ENCODE measurements at regions not wholly inside any gene's neighbourhood (a gene's known extent, or its start where the extent isn't known, plus 50 kb on each side); places are given as distances from the start of the nearest gene placed in this dataset.
A peak's percentile ranks its signal among the peaks of the same experiment; 100 is the strongest.

DNA sequence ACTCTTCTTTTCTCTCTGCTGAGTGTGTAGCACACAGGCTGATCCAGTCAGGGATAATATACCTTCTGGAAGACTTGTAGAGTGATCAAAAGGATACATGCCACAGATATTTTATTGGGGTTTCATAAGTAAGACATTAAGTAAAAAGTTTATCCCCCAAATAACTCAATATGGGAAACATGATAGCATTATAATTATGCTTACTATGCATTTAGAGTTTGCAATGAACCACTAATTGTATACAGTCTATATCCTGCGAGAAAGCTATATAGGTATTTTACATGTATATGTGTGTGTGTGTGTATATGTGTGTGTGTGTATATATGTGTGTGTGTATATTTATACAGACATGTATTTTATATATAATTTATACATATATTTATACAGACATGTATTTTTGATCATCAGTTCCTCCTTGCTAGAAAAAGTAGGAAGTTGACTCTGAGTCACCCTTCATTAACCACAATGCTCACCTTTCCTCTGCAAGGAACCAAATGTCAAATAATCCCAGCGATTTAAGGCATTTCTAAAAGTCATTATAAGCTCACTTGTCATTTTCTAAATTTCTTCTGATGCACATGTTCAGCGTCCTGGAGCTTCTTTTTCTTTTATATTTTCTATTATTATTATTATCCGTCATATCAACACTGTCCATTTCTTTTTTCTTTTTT lies 312.5 kb upstream of the OBI1 start:
- ChIA-PET POLR2A (no interaction called here), CTCF (interaction anchor here (0.9 kb wide), 1 partner anchor 834 kb away, joined by 3 read pairs; no protein-coding TSS in a partner anchor)
- WGBS (ENCODE audit: missing lambda C conversion rate), result 11% methylated on average over 4 of the region's 4 CpGs
- ATAC-seq, result no peak
- Histone ChIP-seq H3K4me3 (no peak overlapping the region), H3K9me3 (no peaks in the 10 kb centered on the region), H3K4me2 (no peak overlapping the region), H3K4me1 (no peaks in the 10 kb centered on the region), H3K27ac (no peak overlapping the region)
- TF ChIP-seq, protein P1, sequence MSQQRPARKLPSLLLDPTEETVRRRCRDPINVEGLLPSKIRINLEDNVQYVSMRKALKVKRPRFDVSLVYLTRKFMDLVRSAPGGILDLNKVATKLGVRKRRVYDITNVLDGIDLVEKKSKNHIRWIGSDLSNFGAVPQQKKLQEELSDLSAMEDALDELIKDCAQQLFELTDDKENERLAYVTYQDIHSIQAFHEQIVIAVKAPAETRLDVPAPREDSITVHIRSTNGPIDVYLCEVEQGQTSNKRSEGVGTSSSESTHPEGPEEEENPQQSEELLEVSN (IDR thresholded peaks at IDR 0.05; ENCODE audit: borderline replicate concordance, low read depth), result no peak
- peak; percentile 56 for TF ChIP-seq MAFK (IDR thresholded peaks at IDR 0.05; ENCODE audit: partially characterized antibody)
- no peak for FAIRE-seq
- no peak for DNase-seq (ENCODE audit: low read depth in 1 of 2, low spot score in 1 of 2)

DNA sequence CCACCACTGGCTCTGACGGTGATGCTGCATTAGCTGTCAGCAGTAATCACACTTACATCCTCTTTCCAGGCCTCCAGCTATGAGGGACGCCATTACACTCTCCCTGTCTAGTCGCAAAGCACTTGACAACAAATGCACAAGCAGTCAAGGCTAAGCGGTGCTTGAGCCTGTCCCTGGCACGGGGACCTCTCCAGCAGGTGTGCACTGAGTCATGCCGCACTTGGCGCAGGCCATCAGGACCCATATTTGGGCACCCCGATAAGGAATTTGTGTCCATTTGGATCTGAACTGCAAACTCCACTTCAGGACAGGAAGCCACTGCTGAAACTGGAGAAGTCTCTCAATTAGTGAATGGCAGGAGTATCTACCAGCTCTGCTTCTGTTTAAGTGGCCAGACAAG lies 301.9 kb upstream of the OBI1 start:
- no peak for TF ChIP-seq HOXA7 (CRISPR knock-in tag; IDR thresholded peaks at IDR 0.05)
- TF ChIP-seq FOXS1 (CRISPR knock-in tag; IDR thresholded peaks at IDR 0.05), result no peak
- no peak for TF ChIP-seq MAZ (IDR thresholded peaks at IDR 0.05; ENCODE audit: borderline replicate concordance, low read depth, low read length)
- TF ChIP-seq POLR2A (IDR thresholded peaks at IDR 0.05; ENCODE audit: low read length), result no peak
- TF ChIP-seq, protein P2, sequence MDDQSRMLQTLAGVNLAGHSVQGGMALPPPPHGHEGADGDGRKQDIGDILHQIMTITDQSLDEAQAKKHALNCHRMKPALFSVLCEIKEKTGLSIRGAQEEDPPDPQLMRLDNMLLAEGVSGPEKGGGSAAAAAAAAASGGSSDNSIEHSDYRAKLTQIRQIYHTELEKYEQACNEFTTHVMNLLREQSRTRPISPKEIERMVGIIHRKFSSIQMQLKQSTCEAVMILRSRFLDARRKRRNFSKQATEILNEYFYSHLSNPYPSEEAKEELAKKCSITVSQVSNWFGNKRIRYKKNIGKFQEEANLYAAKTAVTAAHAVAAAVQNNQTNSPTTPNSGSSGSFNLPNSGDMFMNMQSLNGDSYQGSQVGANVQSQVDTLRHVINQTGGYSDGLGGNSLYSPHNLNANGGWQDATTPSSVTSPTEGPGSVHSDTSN (IDR thresholded peaks at IDR 0.05), result no peak
- TF ChIP-seq PHF8 (IDR thresholded peaks at IDR 0.05; ENCODE audit: borderline replicate concordance, low read depth), result no peak
- TF ChIP-seq RFX5 (IDR thresholded peaks at IDR 0.05), result no peak
- TF ChIP-seq KDM5A (IDR thresholded peaks at IDR 0.05), result no peak
- TF ChIP-seq RAD21 (conservative IDR thresholded peaks at IDR 0.05 in 1 of 2, IDR thresholded peaks at IDR 0.05 in 1 of 2), result no peak
- no peak for TF ChIP-seq HEYL (CRISPR knock-in tag; IDR thresholded peaks at IDR 0.05)
- TF ChIP-seq CHD2 (IDR thresholded peaks at IDR 0.05; ENCODE audit: low read length, partially characterized antibody), result no peak
- no peak for TF ChIP-seq HDAC2 (IDR thresholded peaks at IDR 0.05)
- TF ChIP-seq, protein P3, sequence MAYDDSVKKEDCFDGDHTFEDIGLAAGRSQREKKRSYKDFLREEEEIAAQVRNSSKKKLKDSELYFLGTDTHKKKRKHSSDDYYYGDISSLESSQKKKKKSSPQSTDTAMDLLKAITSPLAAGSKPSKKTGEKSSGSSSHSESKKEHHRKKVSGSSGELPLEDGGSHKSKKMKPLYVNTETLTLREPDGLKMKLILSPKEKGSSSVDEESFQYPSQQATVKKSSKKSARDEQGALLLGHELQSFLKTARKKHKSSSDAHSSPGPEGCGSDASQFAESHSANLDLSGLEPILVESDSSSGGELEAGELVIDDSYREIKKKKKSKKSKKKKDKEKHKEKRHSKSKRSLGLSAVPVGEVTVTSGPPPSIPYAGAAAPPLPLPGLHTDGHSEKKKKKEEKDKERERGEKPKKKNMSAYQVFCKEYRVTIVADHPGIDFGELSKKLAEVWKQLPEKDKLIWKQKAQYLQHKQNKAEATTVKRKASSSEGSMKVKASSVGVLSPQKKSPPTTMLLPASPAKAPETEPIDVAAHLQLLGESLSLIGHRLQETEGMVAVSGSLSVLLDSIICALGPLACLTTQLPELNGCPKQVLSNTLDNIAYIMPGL (CRISPR knock-in tag; IDR thresholded peaks at IDR 0.05; ENCODE audit: borderline replicate concordance), result no peak
- TF ChIP-seq, protein P4, sequence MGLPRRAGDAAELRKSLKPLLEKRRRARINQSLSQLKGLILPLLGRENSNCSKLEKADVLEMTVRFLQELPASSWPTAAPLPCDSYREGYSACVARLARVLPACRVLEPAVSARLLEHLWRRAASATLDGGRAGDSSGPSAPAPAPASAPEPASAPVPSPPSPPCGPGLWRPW (IDR thresholded peaks at IDR 0.05), result no peak
- Histone ChIP-seq H3K4me1 (no peaks in the 10 kb centered on the region), H3K27ac (no peak overlapping the region), H3K9me3 (no peaks in the 10 kb centered on the region), H3K4me2 (no peak overlapping the region), H3K4me3 (no peak overlapping the region)
- CTCF ChIA-PET, result no interaction called here
- DNase-seq (ENCODE audit: low read depth in 1 of 2, low spot score in 1 of 2), result no peak
- POLR2A ChIA-PET, result no interaction called here
- WGBS (ENCODE audit: missing lambda C conversion rate), result 47% methylated on average over 6 of the region's 8 CpGs
- no peak for ATAC-seq
- FAIRE-seq, result no peak

DNA sequence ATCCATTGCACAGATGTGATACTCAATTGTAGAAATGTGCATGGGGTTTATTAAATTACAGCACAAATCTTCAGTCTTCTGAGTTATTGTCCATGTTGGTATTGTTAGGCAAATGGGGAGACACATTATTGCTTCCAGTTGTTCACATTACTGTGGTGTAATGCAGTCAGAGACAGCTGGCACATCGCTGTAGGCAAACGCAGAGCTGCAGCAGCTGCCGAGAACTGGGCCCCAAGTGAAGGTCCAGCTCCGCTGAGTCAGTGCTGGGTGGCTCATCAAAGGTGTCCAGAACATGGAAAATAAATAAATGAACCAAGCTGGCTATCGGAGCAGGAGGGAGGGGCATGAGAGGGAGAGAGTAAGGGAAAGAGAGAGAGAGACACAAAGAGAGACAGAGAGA lies 299.1 kb upstream of the OBI1 start:
- POLR2A ChIA-PET, result no interaction called here
- no peak for ATAC-seq

More for the DNA sequence above, 299.1 kb upstream of the OBI1 start:
- Histone ChIP-seq H3K9me3 (no peaks in the 10 kb centered on the region), H3K4me2 (no peak overlapping the region), H3K4me1 (no peaks in the 10 kb centered on the region), H3K27ac (no peak overlapping the region), H3K4me3 (no peak overlapping the region)
- WGBS (ENCODE audit: missing lambda C conversion rate), result 4% methylated on average over 5 of the region's 5 CpGs
- no peak for TF ChIP-seq JUN (IDR thresholded peaks at IDR 0.05)
- no peak for TF ChIP-seq HOXB13 (CRISPR knock-in tag; IDR thresholded peaks at IDR 0.05; ENCODE audit: low read depth)
- no peak for TF ChIP-seq CBX8 (IDR thresholded peaks at IDR 0.05)
- TF ChIP-seq, protein P5, sequence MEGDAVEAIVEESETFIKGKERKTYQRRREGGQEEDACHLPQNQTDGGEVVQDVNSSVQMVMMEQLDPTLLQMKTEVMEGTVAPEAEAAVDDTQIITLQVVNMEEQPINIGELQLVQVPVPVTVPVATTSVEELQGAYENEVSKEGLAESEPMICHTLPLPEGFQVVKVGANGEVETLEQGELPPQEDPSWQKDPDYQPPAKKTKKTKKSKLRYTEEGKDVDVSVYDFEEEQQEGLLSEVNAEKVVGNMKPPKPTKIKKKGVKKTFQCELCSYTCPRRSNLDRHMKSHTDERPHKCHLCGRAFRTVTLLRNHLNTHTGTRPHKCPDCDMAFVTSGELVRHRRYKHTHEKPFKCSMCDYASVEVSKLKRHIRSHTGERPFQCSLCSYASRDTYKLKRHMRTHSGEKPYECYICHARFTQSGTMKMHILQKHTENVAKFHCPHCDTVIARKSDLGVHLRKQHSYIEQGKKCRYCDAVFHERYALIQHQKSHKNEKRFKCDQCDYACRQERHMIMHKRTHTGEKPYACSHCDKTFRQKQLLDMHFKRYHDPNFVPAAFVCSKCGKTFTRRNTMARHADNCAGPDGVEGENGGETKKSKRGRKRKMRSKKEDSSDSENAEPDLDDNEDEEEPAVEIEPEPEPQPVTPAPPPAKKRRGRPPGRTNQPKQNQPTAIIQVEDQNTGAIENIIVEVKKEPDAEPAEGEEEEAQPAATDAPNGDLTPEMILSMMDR (IDR thresholded peaks at IDR 0.05), result no peak
- DNase-seq (ENCODE audit: low read depth in 1 of 2, low spot score in 1 of 2), result no peak
- FAIRE-seq, result no peak
- CTCF ChIA-PET, result no interaction called here

Measured in A549 (cell line).